DND-41 (cell line): ENCODE measurements at regions not wholly inside any gene's neighbourhood (a gene's known extent, or its start where the extent isn't known, plus 50 kb on each side); places are given as distances from the start of the nearest gene placed in this dataset.

Experiments
- ATAC-seq: fragments of 200-7000 bp; cut with Tn5 transposase; 3 replicates; pipeline ENCODE4 v1.9.1; 2021; ENCODE audit warnings: low read depth; ENCODE audit not compliant: insufficient read depth
- DNase-seq: peaks from one replicate; pipeline ENCODE4 v3.0.0-alpha.2; 2020
- H2AFZ ChIP-seq: 2 replicates; pipeline ENCODE4 v1.6.0; 2012; ENCODE audit warnings: low read depth, low read length
- H3K27ac ChIP-seq: 2 replicates; pipeline ENCODE4 v1.5.1; 2012; ENCODE audit warnings: low read length, inconsistent platforms
- H3K27me3 ChIP-seq: fragments of 200-600 bp; sonication (generic); 2 replicates; pipeline ENCODE4 v1.6.0; 2012; ENCODE audit warnings: low read length, mild to moderate bottlenecking, inconsistent platforms; ENCODE audit not compliant: insufficient read depth, poor library complexity
- H3K36me3 ChIP-seq: 2 replicates; pipeline ENCODE4 v1.5.1; 2012; ENCODE audit warnings: low read length, inconsistent platforms; ENCODE audit not compliant: insufficient read depth
- H3K4me1 ChIP-seq: 2 replicates; pipeline ENCODE4 v1.5.1; 2012; ENCODE audit warnings: mild to moderate bottlenecking, low read length; ENCODE audit not compliant: insufficient read depth
- H3K4me2 ChIP-seq: 2 replicates; pipeline ENCODE4 v1.6.0; 2012; ENCODE audit warnings: mild to moderate bottlenecking, moderate library complexity, low read length, inconsistent platforms; ENCODE audit not compliant: insufficient read depth
- H3K4me3 ChIP-seq, 2 experiments: fragments of 200-600 bp in 1 of 2; shearing (Covaris generic) in 1 of 2; 2 replicates each; pipeline ENCODE4 v1.5.1; 2012 to 2016; ENCODE audit warnings: inconsistent platforms in 2 of 2, low read length in 2 of 2, mild to moderate bottlenecking in 2 of 2, low read depth in 1 of 2, moderate library complexity in 1 of 2
- H3K79me2 ChIP-seq: 2 replicates; pipeline ENCODE4 v1.6.0; 2012; ENCODE audit warnings: low read length, inconsistent platforms; ENCODE audit not compliant: insufficient read depth
- H3K9ac ChIP-seq: 2 replicates; pipeline ENCODE4 v1.6.0; 2012; ENCODE audit warnings: low read depth, mild to moderate bottlenecking, inconsistent platforms, low read length, moderate library complexity
- H3K9me3 ChIP-seq: 2 replicates; pipeline ENCODE4 v1.5.1; 2012; ENCODE audit warnings: low read length, moderate library complexity, mild to moderate bottlenecking, inconsistent platforms; ENCODE audit not compliant: insufficient read depth, severe bottlenecking
- H4K20me1 ChIP-seq: 2 replicates; pipeline ENCODE4 v1.6.0; 2012; ENCODE audit warnings: low read length; ENCODE audit not compliant: insufficient read depth
- CTCF ChIP-seq: IDR thresholded peaks from 2 replicates; pipeline ENCODE4 v1.5.1; 2012; ENCODE audit warnings: borderline replicate concordance, low read length, moderate library complexity, mild to moderate bottlenecking; ENCODE audit not compliant: poor library complexity, severe bottlenecking; ENCODE audit errors: extremely low read depth
- EZH2 ChIP-seq: IDR thresholded peaks from 3 replicates; pipeline ENCODE4 v1.6.1; 2012; ENCODE audit warnings: borderline replicate concordance, low read depth, mild to moderate bottlenecking, moderate library complexity, low read length, inconsistent platforms; ENCODE audit not compliant: severe bottlenecking

- Histone ChIP-seq H3K4me1 (no peaks in the 10 kb centered on the region), H3K36me3 (no peaks in the 10 kb centered on the region), H2AFZ (no peak overlapping the region), H3K4me2 (no peak overlapping the region), H3K4me3 (no peak overlapping the region), H3K9ac (no peak overlapping the region), H3K27me3 (no peaks in the 10 kb centered on the region), H3K9me3 (no peaks in the 10 kb centered on the region), H3K27ac (no peak overlapping the region), H4K20me1 (no peaks in the 10 kb centered on the region), H3K79me2 (no peaks in the 10 kb centered on the region)
- TF ChIP-seq EZH2 (no peak), CTCF (no peak)
- DNase-seq: no peak
- no peak for ATAC-seq
These were observed 87.0 kb upstream of the EEA1 start for GRCh38 chr12:93015871-93016751.

- no peak for TF ChIP-seq CTCF
- TF ChIP-seq EZH2: no peak
- Histone ChIP-seq H3K9me3 (no peaks in the 10 kb centered on the region), H3K79me2 (no peaks in the 10 kb centered on the region), H3K4me3 (no peak overlapping the region), H3K36me3 (no peaks in the 10 kb centered on the region), H3K4me1 (no peaks in the 10 kb centered on the region), H3K27ac (no peak overlapping the region), H4K20me1 (no peaks in the 10 kb centered on the region), H3K4me2 (no peak overlapping the region), H2AFZ (no peak overlapping the region), H3K27me3 (no peaks in the 10 kb centered on the region), H3K9ac (no peak overlapping the region)
- DNase-seq (no peak), ATAC-seq (no peak)
These were observed 87.8 kb upstream of the EEA1 start for GRCh38 chr12:93016752-93017350.

- Histone ChIP-seq H4K20me1 (no peaks in the 10 kb centered on the region), H3K9me3 (no peaks in the 10 kb centered on the region), H2AFZ (no peak overlapping the region), H3K4me1 (no peaks in the 10 kb centered on the region), H3K27ac (no peak overlapping the region), H3K79me2 (no peaks in the 10 kb centered on the region), H3K4me3 (no peak overlapping the region), H3K4me2 (no peak overlapping the region), H3K9ac (no peak overlapping the region), H3K27me3 (no peaks in the 10 kb centered on the region), H3K36me3 (no peaks in the 10 kb centered on the region)
- no peak for ATAC-seq
- TF ChIP-seq EZH2 (no peak), CTCF (no peak)
- no peak for DNase-seq
These were observed 89.5 kb upstream of the EEA1 start for GRCh38 chr12:93018610-93019009.
